Liver (tissue), 8 donors: ENCODE measurements at regions not wholly inside any gene's neighbourhood (a gene's known extent, or its start where the extent isn't known, plus 50 kb on each side); places are given as distances from the start of the nearest gene placed in this dataset.

Source experiments
- DNase-seq: peaks from one replicate; pipeline ENCODE4 v3.0.0-alpha.2; 2017; ENCODE audit warnings: low spot score
- H3K27ac ChIP-seq, 2 donors: one replicate each; pipeline ENCODE4 v1.7.0; 2013; ENCODE audit warnings: inconsistent platforms in 2 of 2, low read length in 2 of 2, control low read depth in 1 of 2, low read depth in 1 of 2, mild to moderate bottlenecking in 1 of 2
- H3K27me3 ChIP-seq, 4 donors: one replicate each; pipeline versions ENCODE4 v1.6.1 to v1.7.0; 2013; ENCODE audit warnings: low read length in 3 of 4, inconsistent platforms in 1 of 4, mild to moderate bottlenecking in 1 of 4, moderate library complexity in 1 of 4; ENCODE audit not compliant: control insufficient read depth in 4 of 4, insufficient read depth in 4 of 4
- H3K36me3 ChIP-seq, 4 donors: one replicate each; pipeline versions ENCODE4 v1.6.1 to v1.7.0; 2013; ENCODE audit warnings: low read length in 3 of 4, mild to moderate bottlenecking in 3 of 4, low read depth in 1 of 4, moderate library complexity in 1 of 4; ENCODE audit not compliant: control insufficient read depth in 4 of 4, insufficient read depth in 3 of 4
- H3K4me1 ChIP-seq, 4 donors: one replicate each; pipeline versions ENCODE4 v1.6.1 to v1.7.0; 2013; ENCODE audit warnings: low read length in 3 of 4, mild to moderate bottlenecking in 3 of 4, moderate library complexity in 1 of 4; ENCODE audit not compliant: control insufficient read depth in 4 of 4, insufficient read depth in 4 of 4
- H3K4me3 ChIP-seq, 3 donors: one replicate each; pipeline versions ENCODE4 v1.6.1 to v1.7.0; 2013; ENCODE audit warnings: low read length in 3 of 3, control low read depth in 1 of 3, low read depth in 1 of 3, mild to moderate bottlenecking in 1 of 3
- H3K9ac ChIP-seq, 2 donors: one replicate each; pipeline ENCODE4 v1.7.0; 2013; ENCODE audit warnings: low read length in 2 of 2, mild to moderate bottlenecking in 2 of 2, moderate library complexity in 2 of 2, control low read depth in 1 of 2, low read depth in 1 of 2
- H3K9me3 ChIP-seq, 4 donors: one replicate each; pipeline versions ENCODE4 v1.6.1 to v1.7.0; 2013; ENCODE audit warnings: low read length in 3 of 4; ENCODE audit not compliant: control insufficient read depth in 4 of 4
- ATF3 ChIP-seq: IDR thresholded peaks from 2 replicates; pipeline ENCODE4 v1.6.1; 2016; ENCODE audit warnings: antibody characterized with exemption
- CTCF ChIP-seq: fragments of 150-350 bp; IDR thresholded peaks from 2 replicates; pipeline ENCODE4 v1.5.1; 2017; ENCODE audit warnings: improper control_type of control experiment, low read depth, low read length; ENCODE audit not compliant: missing input control
- EGR1 ChIP-seq, 2 donors: IDR thresholded peaks; 2 replicates each; pipeline ENCODE4 v1.6.1; 2016 to 2018; ENCODE audit warnings: antibody characterized with exemption in 2 of 2, low read depth in 2 of 2
- FOXA1 ChIP-seq: IDR thresholded peaks from 2 replicates; pipeline ENCODE4 v1.6.1; 2016; ENCODE audit warnings: antibody characterized with exemption
- FOXA2 ChIP-seq: IDR thresholded peaks from 2 replicates; pipeline ENCODE4 v1.6.1; 2016; ENCODE audit warnings: antibody characterized with exemption
- GABPA ChIP-seq, 2 donors: IDR thresholded peaks in 1 of 2; conservative IDR thresholded peaks in 1 of 2; 2 replicates each; pipeline ENCODE4 v1.6.1; 2016; ENCODE audit warnings: antibody characterized with exemption in 2 of 2, mild to moderate bottlenecking in 1 of 2, moderate library complexity in 1 of 2
- HNF4A ChIP-seq, 2 donors: conservative IDR thresholded peaks; 2 replicates each; pipeline ENCODE4 v1.6.1; 2016; ENCODE audit warnings: antibody characterized with exemption in 2 of 2, mild to moderate bottlenecking in 2 of 2
- HNF4G ChIP-seq: IDR thresholded peaks from 2 replicates; pipeline ENCODE4 v1.6.1; 2016; ENCODE audit warnings: antibody characterized with exemption
- JUND ChIP-seq, 2 donors: IDR thresholded peaks; 2 replicates each; pipeline ENCODE4 v1.6.1; 2016; ENCODE audit warnings: antibody characterized with exemption in 2 of 2
- NR2F2 ChIP-seq: IDR thresholded peaks from 2 replicates; pipeline ENCODE4 v1.6.1; 2016; ENCODE audit warnings: antibody characterized with exemption
- RAD21 ChIP-seq, 2 donors: IDR thresholded peaks; 2 replicates each; pipeline ENCODE4 v1.6.1; 2016; ENCODE audit warnings: antibody characterized with exemption in 2 of 2, mild to moderate bottlenecking in 2 of 2
- REST ChIP-seq: IDR thresholded peaks from 2 replicates; pipeline ENCODE4 v1.6.1; 2016; ENCODE audit warnings: antibody characterized with exemption, mild to moderate bottlenecking
- SP1 ChIP-seq: IDR thresholded peaks from 2 replicates; pipeline ENCODE4 v1.6.1; 2018; ENCODE audit warnings: antibody characterized with exemption, mild to moderate bottlenecking
- TAF1 ChIP-seq: conservative IDR thresholded peaks from 2 replicates; pipeline ENCODE4 v1.6.1; 2016; ENCODE audit warnings: antibody characterized with exemption, mild to moderate bottlenecking
- YY1 ChIP-seq: IDR thresholded peaks from 2 replicates; pipeline ENCODE4 v1.6.1; 2016; ENCODE audit warnings: antibody characterized with exemption, mild to moderate bottlenecking
- ZBTB33 ChIP-seq: IDR thresholded peaks from 2 replicates; pipeline ENCODE4 v1.6.1; 2016; ENCODE audit warnings: antibody characterized with exemption
- WGBS: extraction: QIAGEN DNeasy Blood & Tissue Kit; methylation state at CpG from one replicate; pipeline ENCODE4 v1.1.7; 2013; 5-methylcytosine and 5-hydroxymethylcytosine counted together
- donor health status: healthy.
- donor health status: healthy.
- donor health status: healthy.
- donor health status: healthy.
- donor health status: healthy.

GRCh38 chrX:142089193-142089592, 115.9 kb downstream of the MAGEC2 start:
- WGBS, result 37% methylated on average over 1 of the region's 1 CpG
- Histone ChIP-seq H3K27ac (no peak overlapping the region), H3K27me3 (no peaks in the 10 kb centered on the region), H3K36me3 (no peaks in the 10 kb centered on the region), H3K4me1 (no peaks in the 10 kb centered on the region), H3K9me3 (no peaks in the 10 kb centered on the region), H3K9ac (no peak overlapping the region), H3K4me3 (no peak overlapping the region)
- no peak for DNase-seq
- TF ChIP-seq RAD21 (IDR thresholded peaks at IDR 0.05), result peak; percentile 40 to 53
- TF ChIP-seq JUND (IDR thresholded peaks at IDR 0.05), result no peak
- TF ChIP-seq CTCF, result peak; percentile 24

- Histone ChIP-seq H3K9me3 (no peaks in the 10 kb centered on the region), H3K27ac (no peak overlapping the region), H3K27me3 (no peaks in the 10 kb centered on the region), H3K4me1 (no peaks in the 10 kb centered on the region), H3K9ac (no peak overlapping the region), H3K36me3 (no peaks in the 10 kb centered on the region), H3K4me3 (no peak overlapping the region)
- no peak for TF ChIP-seq HNF4A (conservative IDR thresholded peaks at IDR 0.05)
- no peak for TF ChIP-seq EGR1 (IDR thresholded peaks at IDR 0.05; ENCODE audit: low read depth in 2 of 2)
- no peak for TF ChIP-seq JUND (IDR thresholded peaks at IDR 0.05)
- no peak for TF ChIP-seq SP1
- TF ChIP-seq REST, result no peak
- TF ChIP-seq HNF4G, result no peak
- no peak for DNase-seq
- 2% methylated on average over 1 of the region's 1 CpG for WGBS
Observed at GRCh38 chrX:142084611-142085010, 120.5 kb downstream of the MAGEC2 start.

- DNase-seq, result no peak
- WGBS, result 37% methylated on average over 2 of the region's 2 CpGs
- TF ChIP-seq TAF1 (no peak), HNF4G (no peak), SP1 (no peak), EGR1 (IDR thresholded peaks at IDR 0.05; ENCODE audit: low read depth in 2 of 2) (no peak), HNF4A (conservative IDR thresholded peaks at IDR 0.05) (no peak), FOXA2 (no peak), FOXA1 (no peak), CTCF (no peak), ZBTB33 (no peak), GABPA (IDR thresholded peaks at IDR 0.05 in 1 of 2, conservative IDR thresholded peaks at IDR 0.05 in 1 of 2) (no peak), ATF3 (no peak), YY1 (no peak), NR2F2 (no peak), RAD21 (IDR thresholded peaks at IDR 0.05) (no peak), JUND (IDR thresholded peaks at IDR 0.05) (no peak)
Observed at GRCh38 chrX:142076633-142077032, 128.5 kb downstream of the MAGEC2 start.

More at GRCh38 chrX:142076633-142077032, 128.5 kb downstream of the MAGEC2 start:
- Histone ChIP-seq H3K36me3 (no peaks in the 10 kb centered on the region), H3K4me1 (no peaks in the 10 kb centered on the region), H3K9me3 (no peaks in the 10 kb centered on the region), H3K27me3 (no peaks in the 10 kb centered on the region), H3K4me3 (no peak overlapping the region), H3K9ac (no peak overlapping the region), H3K27ac (no peak overlapping the region)
